ENCODE measurements at regions not wholly inside any gene's neighbourhood (a gene's known extent, or its start where the extent isn't known, plus 50 kb on each side); places are given as distances from the start of the nearest gene placed in this dataset.

DNA sequence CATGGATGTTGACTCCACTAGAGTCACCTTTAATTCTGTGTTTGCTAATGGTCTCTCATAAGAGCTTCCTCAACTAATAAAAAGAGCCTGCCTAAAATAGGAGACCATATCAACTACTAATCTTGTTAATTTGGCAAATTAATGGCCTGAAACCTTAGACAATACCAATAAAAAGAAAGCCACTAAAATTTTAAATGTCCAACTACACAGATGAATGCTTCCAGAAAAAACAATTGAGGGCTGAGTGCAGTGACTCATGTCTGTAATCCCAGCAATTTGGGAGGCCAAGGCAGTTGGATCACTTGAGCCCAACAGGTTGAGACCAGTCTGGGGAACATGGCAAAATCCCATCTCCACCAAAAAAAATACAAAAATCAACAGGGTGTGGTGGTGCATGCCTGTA, 230.9 kb downstream of the NSUN3 start:
- TF ChIP-seq SIN3A (IDR thresholded peaks at IDR 0.05; ENCODE audit: low read depth): no peak
- TF ChIP-seq POLR2A (IDR thresholded peaks at IDR 0.05; ENCODE audit: borderline replicate concordance, extremely low read depth, insufficient read depth, insufficient read length): no peak
- no peak for TF ChIP-seq CTCF (IDR thresholded peaks at IDR 0.05 in 2 of 3, conservative IDR thresholded peaks at IDR 0.05 in 1 of 3; ENCODE audit: borderline replicate concordance in 1 of 3, insufficient read depth in 1 of 3, low read depth in 2 of 3, low read length in 2 of 3)
- no peak for TF ChIP-seq FOSL1 (IDR thresholded peaks at IDR 0.05; ENCODE audit: low read depth)
- TF ChIP-seq ZNF274 (IDR thresholded peaks at IDR 0.05; ENCODE audit: low read depth, low read length): no peak
- no peak for TF ChIP-seq EGR1 (IDR thresholded peaks at IDR 0.05; ENCODE audit: low read depth)
- TF ChIP-seq, protein P1, sequence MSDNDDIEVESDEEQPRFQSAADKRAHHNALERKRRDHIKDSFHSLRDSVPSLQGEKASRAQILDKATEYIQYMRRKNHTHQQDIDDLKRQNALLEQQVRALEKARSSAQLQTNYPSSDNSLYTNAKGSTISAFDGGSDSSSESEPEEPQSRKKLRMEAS (IDR thresholded peaks at IDR 0.05): no peak
